GM19468 (cell line): ENCODE measurements at regions not wholly inside any gene's neighbourhood (a gene's known extent, or its start where the extent isn't known, plus 50 kb on each side); places are given as distances from the start of the nearest gene placed in this dataset.

ENCODE experiments used
- ATAC-seq: cut with Tn5 transposase; IDR thresholded peaks from one replicate; pipeline ENCODE4 v1.9.1; 2021; ENCODE audit warnings: mild to moderate bottlenecking, moderate library complexity, moderate number of reproducible peaks; ENCODE audit not compliant: unreplicated experiment; ENCODE audit errors: extremely low read depth

DNA sequence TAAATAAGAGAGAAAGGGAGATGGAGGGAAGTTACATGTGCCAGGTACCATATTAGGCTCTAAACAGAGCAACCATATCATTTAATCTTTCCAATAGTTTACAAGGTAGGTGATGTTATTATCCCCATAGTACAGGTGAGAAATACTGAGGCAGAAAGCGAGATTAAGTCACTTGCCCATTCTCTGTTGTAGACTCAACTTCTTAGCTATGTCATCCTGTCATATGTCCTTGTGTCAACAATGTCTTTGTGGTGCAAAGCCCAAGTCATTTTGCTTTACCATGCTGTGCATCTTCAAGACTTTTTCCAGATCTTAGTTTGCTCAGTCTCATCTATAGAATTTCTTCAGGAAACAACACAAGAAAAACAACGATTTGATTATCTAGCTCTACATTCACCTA, 205.0 kb upstream of the E2F8 start:
- no peak for ATAC-seq

DNA sequence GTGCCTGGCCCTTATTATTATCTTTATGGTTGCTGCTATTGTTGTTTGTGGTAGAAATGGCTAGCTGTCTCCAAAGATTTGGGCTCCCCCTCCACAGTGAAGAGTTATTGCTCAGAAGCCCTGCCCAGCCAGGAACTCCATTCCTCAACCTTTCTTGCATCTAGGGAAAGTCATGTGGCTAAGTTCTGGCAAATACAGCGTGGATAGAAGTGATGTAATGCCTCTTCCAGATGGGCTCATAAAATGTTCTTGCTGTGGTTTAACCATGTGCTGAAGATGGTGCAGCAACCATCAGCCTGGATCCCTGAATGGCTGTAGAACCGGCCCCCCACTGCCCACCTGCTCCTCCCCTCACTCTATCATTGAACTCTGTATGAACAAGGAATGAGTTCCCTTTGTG, 203.5 kb upstream of the E2F8 start:
- no peak for ATAC-seq

DNA sequence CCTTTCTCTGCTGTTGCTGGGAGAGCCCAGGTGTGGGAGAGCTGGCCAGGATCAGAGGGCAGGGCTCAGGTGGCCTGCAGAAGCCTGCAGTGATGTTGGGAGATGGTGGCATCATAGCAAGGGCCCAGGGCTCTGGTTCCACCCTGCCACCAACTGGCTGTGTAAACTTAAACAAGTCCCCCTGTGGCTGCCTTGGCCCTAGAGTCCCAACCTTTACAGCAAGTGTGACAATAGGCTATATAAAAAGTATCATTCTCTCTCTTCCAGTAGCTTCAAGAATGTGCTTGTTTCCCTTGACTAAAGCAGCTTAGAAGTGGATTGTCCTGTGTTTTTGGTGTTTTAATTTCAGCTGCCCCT, 201.8 kb upstream of the E2F8 start:
- ATAC-seq = no peak

DNA sequence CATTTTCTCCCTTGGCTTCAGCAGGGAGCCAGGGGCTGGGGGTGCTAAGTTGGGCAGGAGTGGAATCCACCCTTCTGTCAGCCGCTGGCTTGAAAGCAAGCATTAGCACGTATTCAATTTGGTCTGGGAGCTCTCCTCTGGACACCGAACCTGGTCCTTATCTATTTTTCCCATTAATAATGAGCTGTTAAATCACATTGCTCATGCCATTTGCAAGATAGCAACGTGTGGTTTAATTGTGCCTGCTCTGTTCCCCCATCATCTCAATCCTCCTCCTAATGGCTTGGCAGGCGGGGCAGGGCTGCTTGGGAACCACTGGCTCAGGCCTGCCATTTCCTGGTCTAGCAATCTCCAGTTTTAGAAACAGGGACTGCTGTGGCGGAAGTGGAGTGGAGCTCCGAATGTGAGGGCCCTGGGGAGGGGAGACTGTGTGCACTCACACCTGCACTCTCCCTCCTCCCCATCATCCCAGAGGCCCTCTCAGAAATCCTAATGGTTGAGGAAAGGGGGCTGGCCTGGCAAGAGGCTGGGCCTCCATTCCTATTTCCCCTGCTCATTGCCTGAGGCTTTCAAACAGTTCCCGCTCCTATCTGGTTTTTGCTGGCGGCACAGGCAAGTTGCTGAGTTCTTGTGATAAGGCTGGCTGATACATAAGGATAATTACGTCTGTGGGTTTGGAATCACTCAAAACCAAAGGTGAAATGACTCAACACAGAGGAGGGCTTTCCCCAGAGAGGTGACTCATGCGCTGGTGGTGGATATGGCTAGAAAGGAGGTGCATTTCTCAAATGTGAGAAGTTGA, 201.2 kb upstream of the E2F8 start:
- ATAC-seq = peak; percentile 76

DNA sequence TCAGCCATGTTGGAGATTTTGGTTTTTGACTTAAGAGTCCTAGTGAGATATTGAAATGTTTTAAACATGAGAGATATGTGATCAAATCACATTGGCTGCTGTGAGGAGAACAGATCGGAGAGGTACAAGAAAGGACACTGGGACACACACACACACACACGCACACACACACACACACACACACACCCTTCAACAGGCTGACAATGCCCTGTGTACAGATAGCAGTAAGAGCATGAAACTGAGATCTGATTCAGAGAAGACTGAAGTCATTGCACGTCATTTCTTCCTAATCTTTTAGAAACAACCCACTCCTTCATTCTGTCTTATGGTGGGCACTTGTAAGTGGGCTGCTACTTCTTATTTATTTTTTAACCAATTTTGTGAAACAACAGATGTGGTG, 200.5 kb upstream of the E2F8 start:
- ATAC-seq = no peak

DNA sequence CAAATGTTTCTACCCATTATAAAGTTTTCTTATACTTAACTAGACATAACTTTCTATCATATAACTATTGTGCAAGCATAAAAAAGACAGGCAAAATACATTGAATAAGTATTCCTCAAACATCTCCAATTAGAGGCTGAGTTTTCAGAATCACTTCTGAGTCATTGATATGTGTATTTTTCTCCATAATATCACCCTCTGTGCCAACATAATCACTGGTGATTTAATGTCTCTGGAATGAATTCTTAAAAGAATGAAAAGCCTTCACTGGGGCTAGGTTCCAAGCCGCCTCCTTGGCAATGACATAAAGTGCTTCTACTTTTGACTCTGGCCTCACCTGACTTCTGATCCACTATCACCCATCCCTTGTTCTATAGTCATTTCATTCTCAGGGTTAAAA, 197.0 kb upstream of the E2F8 start:
- no peak for ATAC-seq

DNA sequence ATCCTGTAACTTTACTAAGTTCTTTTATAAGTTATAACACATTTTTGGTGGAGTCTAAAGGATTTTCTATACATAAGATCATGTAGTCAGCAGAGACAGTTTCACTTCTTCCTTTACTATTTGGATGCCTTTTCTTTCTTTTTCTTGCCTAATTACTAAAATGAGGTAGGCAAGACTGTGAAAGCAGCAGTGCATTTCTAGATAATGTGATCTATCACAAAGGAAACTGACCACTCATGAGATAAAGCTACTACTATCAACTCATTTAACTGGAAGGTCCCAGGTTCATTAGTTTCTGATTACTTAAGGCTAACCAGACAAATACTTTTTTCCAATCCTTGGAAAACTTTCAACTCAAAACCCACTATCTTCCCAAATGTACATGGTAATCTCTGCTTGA, 196.2 kb upstream of the E2F8 start:
- ATAC-seq = no peak

DNA sequence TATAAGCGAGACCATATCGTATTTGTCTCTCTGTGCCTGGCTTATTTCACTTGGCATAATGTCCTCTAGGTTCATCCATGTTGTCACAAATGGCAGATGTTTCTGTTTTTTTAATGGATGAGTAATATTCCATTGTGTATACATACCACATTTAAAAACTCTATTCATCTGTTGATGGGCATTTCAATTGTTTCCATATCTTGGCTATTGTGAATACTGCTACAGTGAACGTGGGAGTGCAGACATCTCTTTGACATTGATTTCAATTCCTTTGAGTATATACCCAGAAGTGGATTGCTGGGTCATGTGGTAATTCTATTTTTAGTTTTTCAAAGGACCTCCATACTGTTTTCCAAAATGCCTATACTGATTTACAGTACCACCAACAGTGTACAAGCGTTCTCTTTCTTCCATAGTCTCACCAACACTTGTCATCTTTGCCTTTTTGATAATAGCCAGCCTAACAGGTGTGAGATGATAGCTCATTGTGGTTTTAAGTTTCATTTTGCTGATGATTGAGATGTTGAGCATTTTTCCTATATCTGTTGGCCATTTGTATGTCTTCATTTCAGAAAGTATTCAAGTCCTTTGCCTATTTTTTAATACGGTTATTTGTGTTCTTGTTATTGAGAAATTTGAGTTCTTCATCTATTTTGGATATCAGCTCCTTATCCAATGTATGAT, 194.7 kb upstream of the E2F8 start:
- ATAC-seq = no peak

DNA sequence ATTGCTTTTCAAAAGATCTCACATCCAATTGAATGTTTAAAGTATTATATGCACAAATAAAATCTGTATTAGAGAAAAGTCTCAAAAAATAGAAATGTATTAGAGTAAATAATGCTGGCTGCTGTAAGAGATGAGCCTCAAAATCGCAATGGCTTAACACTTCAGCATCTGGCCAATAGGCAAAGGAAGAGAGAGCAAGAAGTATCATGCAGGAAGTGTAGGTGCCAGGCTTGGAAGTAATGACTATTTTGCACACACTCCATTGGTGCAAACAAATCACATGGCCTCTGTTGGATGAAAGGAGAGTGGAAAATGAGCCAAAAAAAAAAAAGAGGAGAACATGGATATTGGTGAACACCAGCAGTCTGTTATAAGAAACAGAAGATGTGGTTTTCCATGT, 193.0 kb upstream of the E2F8 start:
- ATAC-seq = no peak

DNA sequence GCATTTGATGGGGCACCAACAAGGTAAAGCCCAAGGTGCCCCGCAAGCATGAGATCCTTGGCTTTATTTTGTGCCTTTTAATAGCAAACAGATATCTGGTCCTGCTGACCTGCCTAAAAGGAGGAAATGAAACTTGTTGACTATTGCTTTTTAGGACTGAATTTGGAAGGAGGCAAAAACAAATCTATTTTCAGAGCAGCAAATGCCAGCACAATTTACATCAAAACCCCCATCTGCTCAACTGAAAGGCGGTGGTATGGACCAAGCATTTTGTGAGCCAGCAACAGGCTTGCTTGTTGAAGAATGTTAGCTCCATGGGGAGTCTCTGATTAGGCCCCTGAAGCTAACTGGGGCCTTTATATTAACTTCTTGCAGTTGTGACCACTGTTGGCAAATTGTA, 192.6 kb upstream of the E2F8 start:
- peak; percentile 47 for ATAC-seq

DNA sequence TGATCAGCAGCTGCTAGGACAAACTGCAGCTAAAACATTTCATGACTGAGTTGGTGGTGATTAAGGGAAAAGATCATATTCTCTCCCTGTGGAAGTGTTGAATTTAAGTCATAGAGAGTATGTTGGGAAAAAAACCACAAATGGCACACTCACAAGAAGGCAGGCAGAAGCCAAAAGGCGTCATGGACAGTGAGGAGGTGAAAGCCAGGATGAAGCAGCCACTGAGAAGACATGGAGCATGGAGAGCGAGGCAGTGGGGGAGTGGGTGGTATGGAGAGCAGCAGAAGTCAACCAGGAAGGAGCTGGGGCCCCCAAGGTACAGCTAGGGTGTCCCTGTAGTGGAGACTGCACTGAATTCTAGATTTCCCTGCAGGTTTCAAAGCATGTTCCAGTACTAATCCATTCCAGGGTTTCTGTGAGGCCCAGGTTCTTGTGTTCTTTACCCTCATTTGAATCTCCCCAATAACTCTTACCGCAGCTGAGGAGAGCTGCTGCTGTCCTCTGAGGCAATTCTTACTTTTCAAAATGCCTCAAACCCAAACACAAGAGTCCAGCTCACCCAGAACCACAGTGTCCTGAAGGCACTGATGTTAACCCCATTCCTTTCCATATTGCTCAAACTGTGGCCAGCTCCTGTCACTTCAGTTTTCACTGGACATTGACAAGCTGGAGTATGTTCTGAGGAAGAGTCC, 191.8 kb upstream of the E2F8 start:
- peak; percentile 23 for ATAC-seq

DNA sequence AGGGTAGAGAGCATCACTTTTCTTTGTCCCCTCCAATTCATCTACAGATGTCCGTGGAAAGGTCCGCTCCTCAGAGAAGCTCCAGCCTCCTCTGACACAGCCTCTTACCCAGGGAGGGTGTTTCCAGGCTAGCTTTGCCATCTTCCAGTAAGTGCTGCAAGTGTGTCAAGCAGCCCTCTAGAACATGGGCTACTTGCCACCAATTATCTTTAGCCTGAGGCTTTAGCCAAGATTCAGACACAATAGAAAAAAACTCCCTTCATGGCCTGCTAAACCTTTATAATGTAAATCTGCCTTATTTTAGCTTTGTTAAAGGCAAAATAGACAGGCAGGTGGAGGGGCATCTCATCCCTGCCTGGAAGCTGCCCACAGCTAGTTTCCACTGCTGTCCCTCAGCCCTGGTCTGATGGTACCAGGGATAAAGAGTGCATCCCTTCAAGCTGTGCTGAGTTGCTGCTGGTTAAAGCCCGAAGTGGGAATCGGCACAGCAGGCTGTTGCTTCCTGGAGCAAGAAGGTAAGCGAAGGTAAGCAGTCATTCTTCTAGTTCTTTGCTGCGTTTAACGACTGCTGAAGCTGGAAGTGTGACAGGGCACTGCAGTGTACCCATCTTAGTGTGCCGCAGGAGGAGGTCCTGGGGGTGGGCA, 190.1 kb upstream of the E2F8 start:
- no peak for ATAC-seq

DNA sequence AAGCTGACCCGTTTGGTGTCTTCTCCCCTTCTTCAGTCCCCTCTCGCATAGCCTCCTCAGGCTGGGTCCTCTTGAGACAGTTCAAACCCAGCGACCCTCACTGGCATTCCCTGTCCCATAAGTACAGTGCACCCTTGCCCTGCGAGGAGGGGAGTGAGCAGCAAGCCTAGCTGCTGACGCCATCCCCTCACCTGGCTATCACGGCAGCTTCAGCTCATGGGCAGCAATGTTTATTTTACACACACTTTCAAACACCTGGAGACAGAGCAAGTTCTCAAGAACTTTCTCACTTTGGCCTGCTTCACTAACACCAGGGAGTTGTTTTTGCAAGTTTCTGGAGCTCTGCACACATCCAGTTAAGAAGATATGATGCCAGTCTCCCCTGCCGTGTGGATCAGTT, 189.6 kb upstream of the E2F8 start:
- ATAC-seq = no peak

DNA sequence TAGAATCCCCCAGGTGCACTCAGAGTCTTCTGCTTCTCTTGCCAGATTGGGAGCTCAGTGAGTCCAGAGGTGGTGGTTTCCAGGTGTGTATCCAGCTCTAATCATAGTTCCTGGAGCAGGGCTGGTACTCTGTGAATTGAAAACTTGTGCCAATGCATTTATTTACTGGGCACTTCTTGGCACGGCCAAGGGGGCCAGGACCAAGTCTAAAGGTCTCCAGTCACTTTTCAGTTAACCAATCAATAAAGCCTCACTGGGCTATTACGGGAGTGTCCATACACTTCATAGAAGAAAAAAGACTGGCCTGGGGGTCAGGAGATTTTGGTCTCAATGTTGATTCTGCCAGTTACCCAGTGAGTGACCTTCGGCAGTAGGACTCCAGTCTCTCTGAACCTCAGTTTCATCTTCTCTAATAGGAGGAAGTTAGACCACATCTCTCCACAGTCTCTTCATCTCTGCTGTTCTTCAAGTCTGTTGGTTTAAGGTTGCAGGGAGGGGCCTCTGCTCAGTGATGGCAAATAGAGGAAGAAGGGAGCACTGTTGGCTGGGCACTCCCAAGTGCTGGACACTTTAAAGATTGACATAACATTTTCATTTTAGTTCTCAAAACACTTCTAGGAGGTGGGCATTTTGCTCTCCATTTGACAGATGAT, 188.5 kb upstream of the E2F8 start:
- ATAC-seq = no peak

DNA sequence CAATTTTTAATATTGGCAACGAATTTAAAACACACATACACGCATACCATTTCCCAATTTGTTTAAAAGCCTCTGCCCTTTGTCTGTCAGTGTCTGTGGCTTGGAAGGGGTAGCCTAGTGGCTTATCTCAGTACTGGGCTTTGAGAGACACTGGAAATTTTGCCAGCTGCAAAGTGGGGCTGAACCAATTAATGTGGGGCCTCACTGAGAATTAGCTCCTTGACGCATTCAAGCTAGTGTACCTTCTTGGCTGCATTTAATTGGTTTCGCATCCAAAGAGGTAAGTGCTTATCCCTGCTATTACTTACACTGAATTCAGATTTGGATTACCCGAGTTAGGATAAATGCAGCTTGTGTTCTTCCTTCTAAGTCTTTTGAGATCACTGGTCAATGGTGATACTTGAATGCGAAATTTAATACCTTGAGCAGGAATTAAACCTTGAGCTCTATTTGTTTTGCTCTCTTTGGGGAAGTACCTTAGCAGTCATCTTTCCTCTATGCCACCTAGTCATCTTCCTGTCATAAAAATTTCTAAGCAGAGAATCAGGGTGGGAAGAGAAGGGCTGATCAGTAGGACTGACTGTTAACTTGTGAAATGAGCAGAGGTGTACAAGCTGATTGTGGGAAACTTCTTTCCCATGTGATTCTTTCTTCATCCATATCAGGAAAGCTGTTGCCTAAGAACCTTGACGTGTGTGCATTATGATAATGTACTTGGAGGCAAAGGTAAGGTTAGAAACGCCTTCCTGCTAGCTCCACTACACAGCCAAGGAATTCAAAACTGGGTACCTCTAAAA, 187.7 kb upstream of the E2F8 start:
- ATAC-seq = no peak

DNA sequence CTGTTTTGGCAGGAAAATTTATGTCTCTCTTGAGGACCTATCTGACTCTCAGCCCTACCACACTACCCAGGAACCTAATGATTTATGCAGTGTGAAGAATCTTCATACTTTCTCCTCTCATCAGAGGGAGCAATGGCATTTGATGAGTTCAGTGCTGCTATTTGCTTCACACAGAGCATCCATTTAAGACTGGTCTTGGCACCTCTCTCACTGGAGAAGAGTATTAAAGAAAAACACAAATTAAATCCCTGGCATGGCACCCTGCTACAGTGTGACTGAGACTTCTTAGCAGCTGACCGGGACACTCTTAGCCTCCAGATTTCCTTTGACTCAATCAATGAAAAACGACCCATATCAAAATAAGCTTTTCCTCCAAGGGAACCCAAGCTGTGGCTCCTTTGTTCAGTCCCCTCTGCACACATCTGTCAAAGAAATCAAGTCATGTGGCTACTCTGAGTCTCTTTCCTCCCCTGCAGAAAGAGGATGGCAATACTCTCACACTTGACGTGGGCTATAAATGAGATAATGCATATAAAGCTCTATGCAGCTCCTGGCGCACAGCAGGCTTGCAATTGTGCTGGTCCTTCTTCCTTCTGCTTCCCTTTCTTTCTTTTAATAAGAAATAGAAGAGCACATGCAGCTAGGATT, 186.1 kb upstream of the E2F8 start:
- no peak for ATAC-seq

DNA sequence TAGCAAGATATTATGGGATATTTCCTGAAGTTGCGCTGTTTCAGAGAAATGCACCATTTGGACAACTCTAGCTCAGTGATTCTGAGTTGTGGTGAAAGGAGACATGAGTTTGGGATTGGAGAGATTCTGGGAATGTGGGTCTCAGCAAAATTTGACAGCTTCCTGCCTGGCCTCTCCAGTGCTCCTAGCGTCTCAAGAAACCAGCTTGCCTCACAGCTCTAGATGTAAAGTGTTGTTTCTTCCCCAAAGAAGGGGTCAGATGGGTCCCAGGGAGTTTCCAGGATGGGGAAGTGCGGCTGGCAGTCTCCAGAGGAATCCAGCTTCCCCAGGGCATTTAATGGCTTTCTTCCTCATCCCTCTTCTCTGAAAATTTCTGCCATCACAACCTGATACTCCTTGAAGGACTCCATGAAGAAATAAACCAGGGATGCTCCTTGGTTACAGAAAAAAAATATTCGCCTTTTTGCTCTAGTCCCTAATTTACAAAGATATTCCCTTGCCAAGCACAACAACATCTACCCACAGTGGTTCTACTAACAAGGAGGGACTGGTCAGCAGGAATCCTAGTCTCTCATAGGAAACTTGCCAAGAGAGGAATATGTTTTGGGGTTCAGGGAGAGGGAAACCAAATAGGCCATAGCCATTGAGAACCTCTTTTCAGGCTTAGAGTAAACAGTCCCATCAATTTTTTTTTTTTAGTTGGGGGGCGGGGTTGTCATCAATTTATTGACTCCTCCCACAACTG, 185.4 kb upstream of the E2F8 start:
- no peak for ATAC-seq

DNA sequence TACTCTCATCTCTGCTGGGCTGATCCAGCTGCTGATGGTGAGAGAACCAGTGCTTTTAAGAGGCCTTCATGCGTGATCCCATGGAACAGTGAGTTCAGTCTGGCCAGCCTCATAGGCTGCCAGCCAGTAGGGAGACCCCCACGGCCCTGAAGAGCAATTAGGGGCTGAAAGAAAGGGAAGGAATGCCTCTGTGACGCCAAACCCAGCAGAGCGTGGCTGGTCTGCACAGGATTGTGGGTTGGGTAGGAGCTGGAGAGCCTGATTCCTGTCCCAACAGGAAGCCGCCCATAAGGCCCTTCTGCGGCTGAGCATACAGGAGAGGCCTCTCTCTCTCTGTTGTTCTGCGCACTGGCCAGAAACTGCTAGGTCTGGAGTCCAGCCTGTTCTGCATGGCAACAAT, 181.5 kb upstream of the E2F8 start:
- ATAC-seq = no peak
